Activated T-cell treated with anti-CD3 and anti-CD28 coated beads for 24 hours (primary cell): ENCODE measurements at regions not wholly inside any gene's neighbourhood (a gene's known extent, or its start where the extent isn't known, plus 50 kb on each side); places are given as distances from the start of the nearest gene placed in this dataset.
"Not testable (repeated sequence)": the region's sequence is repeated elsewhere in the genome, so short reads cannot be mapped to it uniquely, and the experiment has no call there.

Experiments used
- DNase-seq: peaks from one replicate; pipeline ENCODE4 v3.0.0-alpha.2; 2020; ENCODE audit warnings: low read depth

DNA sequence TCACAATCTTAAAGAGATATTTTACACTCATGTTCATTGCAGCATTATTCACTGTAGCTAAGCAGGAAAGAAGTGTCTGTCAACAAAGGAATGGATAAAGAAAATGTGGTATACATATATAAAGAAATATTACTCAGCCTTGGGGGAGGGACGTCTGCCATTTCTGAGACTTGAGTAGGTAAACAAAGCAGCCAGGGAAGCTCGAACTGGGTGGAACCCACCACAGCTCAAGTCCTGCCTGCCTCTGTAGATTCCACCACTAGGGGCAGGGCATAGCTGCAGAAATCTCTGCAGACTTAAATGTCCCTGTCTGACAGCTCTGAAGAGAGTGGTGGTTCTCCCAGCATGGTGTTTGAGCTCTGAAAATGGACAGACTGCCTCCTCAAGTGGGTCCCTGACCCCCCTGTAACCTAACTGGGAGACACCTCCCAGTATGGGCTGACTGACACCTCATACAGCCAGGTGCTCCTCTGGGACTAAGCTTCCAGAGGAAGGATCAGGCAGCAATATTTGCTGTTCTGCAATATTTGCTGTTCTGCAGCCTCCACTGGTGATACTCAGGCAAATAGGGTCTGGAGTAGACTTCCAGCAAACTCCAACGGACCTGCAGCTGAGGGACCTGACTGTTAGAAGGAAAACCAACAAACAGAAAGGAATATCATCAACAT, 183.3 kb upstream of the SSTR4 start:
- DNase-seq = not testable (repeated sequence)

DNA sequence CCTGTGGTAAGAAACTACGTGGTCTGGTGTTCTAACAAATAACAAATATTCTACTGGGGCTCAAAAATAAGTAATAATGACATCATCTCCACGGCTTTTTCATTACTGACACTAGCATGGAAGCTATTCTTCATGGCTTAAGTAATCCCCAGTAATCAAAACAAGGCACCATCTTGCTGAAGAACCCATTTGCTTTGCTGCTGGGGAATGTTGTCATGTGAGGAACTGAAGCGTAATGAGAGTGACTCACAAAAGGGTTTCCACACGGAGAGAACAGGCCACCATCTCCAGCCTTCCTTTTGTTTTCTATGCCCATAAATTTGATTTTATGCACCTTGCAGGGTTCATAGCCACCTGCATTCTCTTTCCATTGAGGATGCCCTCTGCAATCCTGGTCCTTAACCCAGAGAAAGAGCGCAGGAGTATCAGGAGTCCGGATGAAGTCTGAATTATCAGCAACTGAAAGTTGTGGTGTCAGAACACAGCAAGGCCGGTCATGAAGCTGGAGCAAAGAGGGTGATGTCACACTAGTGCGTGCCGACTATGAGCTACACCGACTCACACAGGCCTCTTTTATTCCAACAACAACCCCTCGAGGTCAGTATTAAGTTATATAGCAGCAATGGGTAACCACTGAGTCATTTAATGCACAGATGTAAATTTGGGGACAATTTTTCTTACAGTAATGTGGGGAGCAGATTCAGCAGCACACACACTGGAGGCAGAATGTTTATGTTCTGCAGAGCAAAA, 173.7 kb upstream of the SSTR4 start:
- no peak for DNase-seq

DNA sequence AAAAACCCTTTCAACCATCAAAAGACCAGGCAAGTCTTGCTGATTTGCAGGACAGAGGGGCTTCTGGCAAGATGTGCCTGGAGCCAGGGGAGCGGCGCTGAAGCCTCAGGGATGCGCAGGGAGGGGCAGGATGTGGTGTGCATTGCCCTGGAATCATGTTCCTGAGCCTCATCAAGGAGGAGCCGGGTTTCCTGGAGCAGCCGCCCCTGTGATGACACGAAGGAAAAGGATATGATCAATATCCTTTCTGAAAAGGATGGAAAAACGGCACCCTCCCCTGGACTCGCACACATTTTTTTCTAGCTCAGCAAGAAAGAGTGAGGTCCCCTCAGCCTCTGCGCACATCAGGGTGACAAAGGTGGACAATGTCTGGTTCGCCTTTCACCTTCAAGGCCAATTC, 173.1 kb upstream of the SSTR4 start:
- no peak for DNase-seq

DNA sequence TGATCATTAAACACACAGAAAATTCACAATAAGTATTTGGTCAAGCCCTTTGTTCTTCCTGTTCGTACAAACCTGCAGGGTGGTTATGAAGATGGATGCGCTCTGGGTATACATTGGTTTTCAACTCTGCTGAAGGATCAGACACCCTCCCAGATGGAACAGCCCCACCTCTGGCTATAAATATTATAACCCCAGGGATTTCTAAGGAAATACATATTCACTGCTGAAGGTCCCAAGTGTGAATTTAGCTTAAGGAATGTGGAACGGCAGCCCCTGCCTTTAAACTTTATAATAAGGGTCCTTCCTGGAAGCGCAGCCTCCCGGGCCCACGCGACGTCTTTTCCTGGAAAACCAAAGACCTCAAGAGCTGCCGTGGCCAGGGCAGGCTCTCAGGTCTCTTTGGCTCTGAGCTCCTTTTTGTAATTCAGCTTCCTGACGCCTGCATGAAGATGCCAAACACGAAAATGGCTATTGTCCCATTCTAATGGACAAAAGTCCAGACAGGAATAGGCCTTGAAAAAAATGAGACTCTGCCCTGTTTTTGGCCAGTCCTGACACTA, 172.4 kb upstream of the SSTR4 start:
- no peak for DNase-seq

DNA sequence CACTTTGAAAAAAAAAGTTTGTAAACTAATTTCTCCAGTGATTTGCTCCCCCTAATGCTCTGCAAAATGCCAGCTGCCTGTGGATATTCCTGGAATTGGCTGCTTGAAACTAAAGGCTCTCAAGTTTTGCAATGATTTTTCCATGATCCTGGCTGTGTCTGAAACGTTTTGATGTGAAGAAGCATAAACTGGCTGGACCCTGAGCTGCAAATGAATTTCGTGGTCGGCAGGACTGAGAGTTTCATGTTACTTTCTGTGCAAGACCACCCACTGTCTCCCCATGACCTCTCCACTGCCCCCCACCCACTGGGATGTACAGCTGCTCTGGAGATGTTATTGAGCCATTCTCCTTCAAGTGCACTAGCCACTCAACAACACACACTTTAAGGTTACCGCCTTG, 171.3 kb upstream of the SSTR4 start:
- DNase-seq = no peak

DNA sequence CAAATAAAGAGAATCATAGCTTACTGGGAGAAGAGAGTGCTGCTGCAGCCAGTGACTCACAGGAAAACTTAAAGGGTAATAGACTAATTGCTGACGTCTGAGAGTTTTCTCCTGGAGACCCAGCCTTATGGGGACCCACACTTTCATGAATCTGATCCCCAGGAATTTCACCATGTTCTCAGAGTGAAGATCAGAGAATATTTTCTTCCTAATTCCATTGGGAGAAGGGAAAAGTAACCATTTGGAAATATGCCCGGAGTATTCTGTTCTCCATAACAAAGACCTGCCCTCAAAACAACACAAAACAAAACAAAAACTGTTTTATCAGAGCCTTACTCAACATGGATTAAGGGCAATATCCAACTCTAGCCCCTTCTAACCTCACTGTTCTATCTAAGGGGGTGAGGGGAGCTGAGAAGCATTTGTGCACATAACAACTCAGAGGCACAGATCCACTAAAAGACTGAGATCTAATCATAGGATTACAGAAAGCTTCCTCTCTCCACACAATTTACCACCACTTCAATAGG, 168.2 kb upstream of the SSTR4 start:
- DNase-seq = no peak

DNA sequence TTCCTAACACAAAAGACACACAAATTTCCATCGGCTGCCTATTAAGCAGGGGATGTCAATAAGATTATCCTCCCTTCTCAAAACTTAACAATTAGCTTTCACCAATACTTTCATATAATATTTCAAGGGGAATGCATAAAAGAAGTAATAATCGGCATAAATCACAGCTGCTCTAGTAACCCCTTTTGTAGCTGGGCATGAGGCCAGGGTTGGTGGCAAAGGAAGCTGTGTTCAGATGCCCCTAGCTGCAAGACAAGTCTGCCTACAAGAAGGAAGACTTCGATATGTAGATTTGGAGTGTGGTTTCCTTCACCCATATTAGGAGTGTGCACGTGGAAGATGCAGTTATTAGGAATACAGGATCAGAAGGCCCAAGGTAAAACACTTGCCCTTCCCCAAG, 156.9 kb upstream of the SSTR4 start:
- no peak for DNase-seq

DNA sequence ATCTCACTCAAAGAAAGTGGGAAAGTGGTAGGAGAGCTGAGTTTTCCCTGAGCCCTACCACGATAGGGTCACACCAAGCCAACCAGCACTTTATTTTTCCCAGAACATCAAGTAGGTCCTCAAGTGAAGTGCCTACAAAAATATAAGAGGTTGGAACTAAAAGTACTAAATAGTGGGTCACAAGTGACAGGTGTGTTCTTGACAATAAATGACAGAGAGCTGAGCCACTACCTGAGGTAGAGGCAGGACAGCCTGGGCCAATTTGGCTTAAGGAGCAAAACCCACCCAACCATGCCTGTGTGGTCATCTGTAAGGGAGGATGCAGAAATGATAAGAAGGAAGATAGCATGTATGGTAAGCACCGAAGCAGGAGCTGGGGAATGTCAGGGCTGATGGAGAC, 154.8 kb upstream of the SSTR4 start:
- no peak for DNase-seq

DNA sequence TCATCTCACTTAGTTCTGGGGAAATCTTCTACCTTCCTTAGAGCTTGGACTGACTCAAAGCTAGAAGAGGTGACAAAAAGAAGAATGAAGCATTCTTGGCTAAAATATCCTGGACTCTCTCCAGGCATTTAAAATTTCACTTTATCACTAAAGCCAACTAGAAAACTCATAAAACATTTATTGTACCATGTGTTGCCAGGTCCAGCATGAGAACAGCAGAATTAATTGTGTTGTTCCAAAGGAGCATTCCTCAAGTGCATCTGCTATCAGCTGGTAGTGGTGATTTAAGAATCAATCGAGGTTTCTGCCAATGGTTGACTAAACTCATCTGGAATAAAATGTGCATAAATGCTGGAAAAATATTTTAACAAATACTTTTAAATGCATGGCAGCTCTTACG, 147.3 kb upstream of the SSTR4 start:
- DNase-seq = no peak

DNA sequence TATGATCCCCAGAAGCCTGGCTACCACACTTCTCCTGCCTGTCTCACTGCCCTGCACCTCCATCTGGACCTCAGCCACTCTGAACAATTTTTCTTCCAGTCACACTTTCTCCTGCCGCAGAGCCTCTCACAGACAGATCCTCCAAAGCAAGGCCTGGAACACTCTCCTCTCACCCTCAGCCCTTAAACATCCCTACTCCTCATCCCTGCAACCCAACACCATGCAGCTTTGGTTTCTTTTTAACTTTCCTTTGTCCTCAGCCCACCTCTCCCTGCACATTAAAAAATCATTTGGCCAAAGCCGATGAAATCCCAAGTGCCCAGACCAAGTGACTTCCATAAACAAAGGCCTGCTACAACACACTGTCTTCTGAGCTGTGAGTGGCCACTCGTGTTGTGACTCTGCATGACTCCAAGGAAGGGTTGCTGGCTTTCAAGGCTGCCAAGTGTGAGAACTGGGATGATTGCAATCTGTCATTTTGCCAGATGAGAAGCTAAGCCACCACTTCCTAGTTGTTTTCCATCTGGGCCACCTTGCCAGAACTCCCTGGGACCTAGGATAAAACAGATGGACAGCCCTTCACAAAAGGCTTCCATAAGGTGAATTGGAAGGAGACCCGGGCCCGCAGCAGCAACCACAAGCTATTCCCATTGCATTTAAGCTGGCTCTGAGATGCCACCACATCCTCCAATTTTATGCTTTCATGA, 144.4 kb upstream of the SSTR4 start:
- no peak for DNase-seq

DNA sequence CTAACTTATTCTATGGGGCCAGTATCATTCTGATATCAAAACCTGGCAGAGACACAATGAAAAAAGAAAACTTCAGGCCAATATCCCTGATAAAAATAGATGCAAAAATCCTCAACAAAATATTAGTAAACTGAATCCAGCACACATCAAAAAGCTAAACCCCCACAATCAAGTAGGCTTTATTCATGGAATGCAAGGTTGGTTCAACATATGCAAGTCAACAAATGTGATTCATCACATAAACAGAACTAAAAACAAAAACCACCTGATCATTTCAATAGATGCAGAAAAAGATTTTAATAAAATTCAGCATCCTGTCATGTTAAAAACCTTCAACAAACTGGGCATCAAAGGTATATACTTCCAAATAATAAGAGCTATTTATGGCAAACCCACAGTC, 133.9 kb upstream of the SSTR4 start:
- no peak for DNase-seq

DNA sequence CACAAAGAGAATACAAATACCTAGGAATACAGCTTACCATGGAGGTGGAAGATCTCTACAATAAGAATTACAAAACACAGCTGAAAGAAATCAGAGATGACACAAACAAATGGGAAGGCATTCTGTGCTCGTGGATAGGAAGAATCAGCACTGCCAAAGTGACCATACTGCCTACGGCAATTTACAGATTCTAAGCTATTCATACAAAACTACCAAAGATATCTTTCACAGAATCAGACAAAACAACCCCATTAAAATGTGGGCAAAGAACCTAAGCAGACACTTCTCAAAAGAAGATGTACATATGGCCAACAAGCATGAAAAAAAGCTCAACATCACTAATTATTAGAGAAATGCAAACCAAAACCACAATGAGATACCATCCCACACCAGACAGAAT, 133.2 kb upstream of the SSTR4 start:
- no peak for DNase-seq

DNA sequence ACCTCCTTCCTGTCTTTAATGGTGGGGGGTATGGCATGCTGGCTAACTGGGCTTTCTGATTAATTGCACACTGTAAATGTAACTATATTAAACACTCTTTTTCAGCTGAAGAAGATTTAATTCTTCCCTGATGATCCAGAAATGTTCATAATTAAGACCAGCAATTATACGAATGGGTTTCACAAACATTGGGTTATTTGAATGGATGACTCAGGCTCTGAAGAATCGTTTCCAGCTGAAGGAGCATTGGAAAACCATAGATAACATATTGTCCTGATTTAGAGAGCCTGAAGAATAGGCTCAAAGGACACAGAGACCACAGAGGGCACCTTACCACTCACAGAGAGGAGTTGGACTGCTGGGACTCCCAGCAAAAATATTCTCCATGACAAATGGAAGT, 130.7 kb upstream of the SSTR4 start:
- no peak for DNase-seq

DNA sequence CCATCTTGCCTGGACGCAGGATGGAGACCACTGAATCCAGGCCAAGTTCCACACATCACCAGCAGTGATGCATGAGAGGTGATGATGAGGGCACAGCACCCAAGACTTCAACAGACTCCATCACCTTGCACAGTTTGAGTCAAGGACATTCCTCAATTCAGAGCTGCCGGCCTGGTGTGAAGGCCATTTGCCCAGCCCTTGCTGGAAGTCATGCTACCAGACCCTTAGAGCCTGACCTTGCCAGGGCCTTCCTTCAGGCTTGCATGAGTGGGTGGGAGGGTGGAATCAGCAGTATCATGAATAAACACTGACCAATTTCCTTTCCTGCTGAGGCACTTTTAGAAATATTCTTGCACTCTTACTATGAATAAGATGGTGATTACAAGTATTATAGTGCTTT, 130.2 kb upstream of the SSTR4 start:
- no peak for DNase-seq

DNA sequence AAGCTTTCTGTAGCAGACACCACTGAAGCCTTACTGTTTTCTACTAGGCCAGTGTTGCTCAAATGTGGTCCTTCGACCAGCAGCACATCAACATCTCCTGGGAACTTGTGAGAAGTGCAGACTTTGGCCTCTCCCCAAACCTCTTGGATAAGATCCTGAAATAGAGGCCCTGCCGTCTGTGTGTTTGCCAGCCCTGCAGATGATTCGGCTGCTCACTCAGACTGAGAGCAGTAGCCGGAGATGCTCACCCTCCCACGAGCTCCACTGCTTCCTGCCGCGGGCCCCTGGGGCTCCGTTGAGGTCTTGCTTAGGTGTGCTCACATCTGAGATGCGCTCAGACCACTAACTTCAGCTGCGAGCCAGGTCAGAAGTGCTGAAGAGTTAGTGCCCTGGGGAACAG, 129.5 kb upstream of the SSTR4 start:
- DNase-seq = no peak

DNA sequence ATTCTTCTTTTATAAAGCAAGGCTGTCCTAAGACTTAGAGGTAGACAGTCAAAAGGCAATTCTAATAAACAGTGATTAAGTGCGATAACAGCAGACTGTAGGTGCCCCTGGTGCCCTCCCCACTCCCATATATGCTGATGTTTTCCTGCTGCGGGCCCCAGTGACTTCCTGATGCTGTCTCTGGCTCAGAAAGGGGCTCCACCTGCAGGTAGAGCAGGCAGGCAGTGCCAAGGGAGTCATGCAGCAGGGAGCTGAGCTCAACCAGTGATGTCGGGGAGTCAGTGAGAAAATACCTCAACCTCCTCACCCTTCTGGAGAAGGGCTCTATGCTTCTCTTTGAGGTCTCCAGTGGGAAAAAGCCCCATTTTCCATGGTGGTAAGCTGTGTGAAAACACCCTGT, 126.7 kb upstream of the SSTR4 start:
- no peak for DNase-seq

DNA sequence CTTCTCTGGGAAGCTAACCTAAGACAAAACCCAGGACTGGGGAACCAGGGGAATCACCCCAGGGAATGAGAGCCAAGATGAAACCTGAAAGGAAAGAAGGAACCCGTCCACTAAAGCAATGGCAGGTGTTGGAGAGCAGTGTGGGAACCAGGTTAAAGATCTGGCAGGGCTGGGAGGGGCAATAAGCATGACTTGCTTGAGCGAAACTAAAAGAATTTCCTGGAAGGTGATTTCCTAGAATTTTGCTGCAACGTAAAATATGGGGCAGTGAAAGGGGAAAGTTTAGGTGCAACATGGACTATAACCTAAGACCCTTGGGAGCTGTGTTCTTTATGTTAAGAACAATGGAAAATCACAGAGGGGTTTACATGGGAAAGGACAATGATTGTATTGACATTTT, 126.2 kb upstream of the SSTR4 start:
- no peak for DNase-seq

DNA sequence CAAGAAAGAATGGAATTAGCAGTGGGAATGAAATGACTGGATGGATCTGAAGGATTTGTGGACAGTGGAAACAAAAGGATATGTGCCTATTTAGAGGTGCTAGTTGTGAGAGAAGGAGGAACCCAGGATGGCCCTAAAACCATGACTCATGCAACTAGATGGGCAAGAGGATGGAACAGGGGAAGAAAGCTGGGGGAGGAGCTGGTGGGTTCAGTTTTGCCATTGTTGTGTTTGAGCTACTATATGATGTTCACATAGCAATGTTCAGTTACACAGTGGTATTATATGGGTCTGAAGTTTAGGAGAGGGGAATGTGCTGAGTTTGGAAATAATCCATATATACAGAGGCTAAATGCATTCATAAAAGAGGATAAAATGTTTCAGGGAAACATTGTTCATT, 125.7 kb upstream of the SSTR4 start:
- DNase-seq = no peak

DNA sequence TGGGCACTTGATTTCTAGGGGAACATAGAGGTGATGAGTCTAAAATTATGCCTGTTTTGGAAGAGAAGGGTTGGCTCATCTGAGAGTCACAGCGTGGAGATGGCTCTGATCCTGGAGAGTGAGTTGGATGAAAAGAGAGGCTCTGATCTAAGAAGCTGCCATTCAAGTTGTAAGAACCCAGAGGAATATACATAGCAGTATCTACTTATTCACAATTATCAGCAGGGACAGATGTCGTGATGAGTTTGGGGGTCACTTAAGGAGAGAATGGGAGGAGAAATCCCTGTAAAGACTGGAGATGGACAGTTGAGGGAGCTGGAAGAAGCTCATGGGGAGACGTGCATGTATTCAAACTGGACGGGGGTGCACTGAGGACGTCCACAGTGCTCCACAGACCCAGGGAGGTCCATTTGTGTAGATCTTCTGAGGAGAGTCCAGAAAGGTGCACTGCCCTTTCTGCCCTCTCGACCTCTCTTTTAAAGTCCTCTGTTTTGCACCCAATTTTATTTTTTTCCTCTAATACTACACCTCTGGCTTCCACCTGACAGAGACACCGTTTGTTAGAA, 124.7 kb upstream of the SSTR4 start:
- no peak for DNase-seq

DNA sequence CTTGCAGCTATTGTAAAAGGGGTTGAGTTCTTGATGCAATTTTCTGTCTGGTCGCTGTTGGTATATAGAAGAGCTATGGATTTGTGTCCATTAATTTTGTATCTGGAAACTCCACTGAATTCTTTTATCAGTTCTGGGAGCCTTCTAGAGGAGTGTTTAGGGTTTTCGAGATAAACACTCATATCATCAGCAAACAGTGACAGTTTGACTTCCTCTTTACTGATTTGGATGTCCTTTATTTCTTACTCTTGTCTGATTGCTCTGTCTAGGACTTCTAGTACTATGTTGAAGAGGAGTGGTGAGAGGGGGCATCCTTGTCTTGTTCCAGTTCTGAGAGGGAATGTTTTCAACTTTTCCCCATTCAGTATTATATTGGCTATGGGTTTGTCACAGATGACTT, 120.8 kb upstream of the SSTR4 start:
- no peak for DNase-seq

DNA sequence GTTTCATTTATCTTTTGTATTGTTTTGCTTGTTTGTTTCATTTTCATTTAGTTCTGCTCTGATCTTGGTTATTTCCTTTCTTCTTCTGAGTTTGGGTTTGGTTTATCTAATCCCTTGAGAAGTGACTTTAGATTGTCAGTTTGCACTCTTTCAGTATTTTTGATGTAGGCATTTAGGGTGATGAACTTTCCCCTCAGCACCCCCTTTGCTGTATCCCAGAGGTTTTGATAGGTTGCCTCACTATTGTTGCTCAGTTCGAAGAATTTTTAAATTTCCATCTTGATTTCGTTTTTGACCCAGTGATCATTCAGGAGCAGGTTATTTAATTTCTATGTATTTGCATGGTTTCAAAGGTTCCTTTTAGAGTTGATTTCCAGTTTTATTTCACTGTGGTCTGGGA, 119.6 kb upstream of the SSTR4 start:
- DNase-seq = no peak

DNA sequence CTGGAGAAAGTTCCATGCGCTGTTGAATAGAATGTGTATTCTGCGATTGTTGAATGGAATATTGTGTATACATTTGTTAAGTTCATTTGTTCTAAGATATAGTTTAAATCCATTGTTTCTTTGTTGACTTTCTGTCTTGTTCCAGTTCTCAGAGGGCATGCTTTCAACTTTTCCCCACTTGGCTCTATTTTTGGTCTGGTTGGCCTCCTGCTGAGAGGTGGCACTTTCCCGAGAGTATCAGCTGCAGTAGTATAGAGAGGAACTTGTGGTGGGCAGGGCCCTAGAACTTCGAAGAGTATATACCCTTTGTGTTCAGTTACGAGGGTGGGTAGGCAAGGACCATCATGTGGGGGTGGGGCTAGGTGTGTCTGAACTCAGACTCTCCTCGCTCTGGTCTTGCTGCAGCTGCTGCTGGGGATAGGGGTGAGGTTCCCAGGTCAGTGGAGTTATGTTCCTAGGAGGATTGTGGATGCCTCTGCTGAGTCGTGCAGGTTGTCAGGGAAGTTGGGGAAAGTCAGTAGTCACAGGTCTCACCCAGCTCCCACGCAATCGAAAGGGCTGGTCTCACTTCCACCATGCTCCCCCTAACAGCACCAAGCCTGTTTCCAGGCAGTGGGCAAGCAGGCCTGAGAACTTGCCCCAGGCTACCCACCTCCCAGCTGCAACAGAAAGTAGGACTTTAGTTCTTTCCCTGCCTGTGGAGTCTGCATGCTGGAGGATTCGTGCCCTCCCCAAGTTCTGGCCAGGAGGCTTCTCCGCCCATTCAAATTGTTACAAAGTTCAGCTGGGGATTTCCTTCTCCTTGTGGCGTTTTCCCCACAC, 118.9 kb upstream of the SSTR4 start:
- no peak for DNase-seq
